Heart left ventricle (tissue), 13 donors: ENCODE measurements at regions not wholly inside any gene's neighbourhood (a gene's known extent, or its start where the extent isn't known, plus 50 kb on each side); places are given as distances from the start of the nearest gene placed in this dataset.

Experiments used
- POLR2A ChIP-seq, 2 donors: fragments of 450-650 bp; IDR thresholded peaks; one replicate each; pipeline ENCODE4 v1.6.1; 2017; ENCODE audit warnings: antibody characterized with exemption in 2 of 2, mild to moderate bottlenecking in 2 of 2, moderate library complexity in 2 of 2
- TF ChIP-seq, protein P1 (sequence below), 12 donors: fragments of 200-600 bp; sonication (generic) in 4 of 12; IDR thresholded peaks; one replicate each; pipeline versions ENCODE4 v1.5.0 to v1.8.0; 2018 to 2022; ENCODE audit warnings: antibody characterized with exemption in 12 of 12, mild to moderate bottlenecking in 5 of 12
- donor health status: ischemic (EF 13 %, LVEDD 7.1; RV severe dilation, severe dysfunction).
- donor health status: DM: no; HTN: yes; CAD: no.
- donor health status: DM: no; HTN: no; CAD: no.
- donor health status: ischemic (EF 25% LVEDD 6.9; RV normal size, moderate dysfunction).
- donor health status: ischemic (EF 25% LVEDD 5.7; RV mildly dilated, moderate dysfunction).
- donor health status: ischemic (EF 35%, LVEDD 5.7; RV mildly dilated, moderate dysfunction).
- donor health status: nonischemic (EF 11% LVEDD 7.7; RV severe dilation, severe dysfunction).
- donor health status: DM: yes; HTN: yes; CAD: no.
- donor health status: PGD.
- donor health status: ischemic (EF 29% LVEDD 5.4; RV normal size, mild dysfunction).
- donor health status: nonischemic (EF 23%, LVEDD 6.1; RV moderate dilation, normal function).

DNA sequence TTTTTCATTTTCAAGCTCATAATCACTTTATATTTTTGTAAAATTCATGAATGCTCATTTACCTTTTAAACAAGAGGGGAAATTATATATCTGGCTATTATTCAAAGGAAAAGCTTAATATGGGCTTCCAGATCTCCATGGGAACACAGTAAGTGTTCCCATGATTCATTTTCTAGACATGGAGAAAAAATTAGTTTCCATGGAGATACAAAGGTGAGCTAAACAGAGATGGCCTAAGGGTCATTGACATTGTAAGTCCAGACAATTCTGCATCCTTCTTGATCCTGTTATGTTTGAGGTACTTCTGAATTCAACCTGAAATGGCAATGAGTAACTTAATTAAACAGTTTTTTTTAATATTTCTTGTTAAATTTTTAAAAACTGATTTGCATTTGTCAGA is 341.4 kb upstream of the PRR16 start:
- TF ChIP-seq, protein P1, sequence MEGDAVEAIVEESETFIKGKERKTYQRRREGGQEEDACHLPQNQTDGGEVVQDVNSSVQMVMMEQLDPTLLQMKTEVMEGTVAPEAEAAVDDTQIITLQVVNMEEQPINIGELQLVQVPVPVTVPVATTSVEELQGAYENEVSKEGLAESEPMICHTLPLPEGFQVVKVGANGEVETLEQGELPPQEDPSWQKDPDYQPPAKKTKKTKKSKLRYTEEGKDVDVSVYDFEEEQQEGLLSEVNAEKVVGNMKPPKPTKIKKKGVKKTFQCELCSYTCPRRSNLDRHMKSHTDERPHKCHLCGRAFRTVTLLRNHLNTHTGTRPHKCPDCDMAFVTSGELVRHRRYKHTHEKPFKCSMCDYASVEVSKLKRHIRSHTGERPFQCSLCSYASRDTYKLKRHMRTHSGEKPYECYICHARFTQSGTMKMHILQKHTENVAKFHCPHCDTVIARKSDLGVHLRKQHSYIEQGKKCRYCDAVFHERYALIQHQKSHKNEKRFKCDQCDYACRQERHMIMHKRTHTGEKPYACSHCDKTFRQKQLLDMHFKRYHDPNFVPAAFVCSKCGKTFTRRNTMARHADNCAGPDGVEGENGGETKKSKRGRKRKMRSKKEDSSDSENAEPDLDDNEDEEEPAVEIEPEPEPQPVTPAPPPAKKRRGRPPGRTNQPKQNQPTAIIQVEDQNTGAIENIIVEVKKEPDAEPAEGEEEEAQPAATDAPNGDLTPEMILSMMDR (IDR thresholded peaks at IDR 0.05): no peak
- no peak for TF ChIP-seq POLR2A (IDR thresholded peaks at IDR 0.05)
